ENCODE measurements at regions not wholly inside any gene's neighbourhood (a gene's known extent, or its start where the extent isn't known, plus 50 kb on each side); places are given as distances from the start of the nearest gene placed in this dataset.

GRCh38 chr18:33837191-33837590 is 259.2 kb downstream of the ASXL3 start:
- Histone ChIP-seq H3K9me3 (ENCODE audit: control extremely low read depth in 1 of 5, control insufficient read depth in 4 of 5, insufficient read depth in 2 of 5, low read depth in 1 of 5, low read length in 4 of 5) (no peaks in the 10 kb centered on the region), H3K4me1 (ENCODE audit: control extremely low read depth in 1 of 4, control insufficient read depth in 4 of 4, insufficient read depth in 4 of 4, low read length in 3 of 4) (no peaks in the 10 kb centered on the region), H3K27ac (ENCODE audit: insufficient read depth in 1 of 2, low read depth in 1 of 2, low read length in 2 of 2, poor library complexity in 1 of 2, severe bottlenecking in 2 of 2) (no peak overlapping the region), H3K4me3 (ENCODE audit: control insufficient read depth in 1 of 7, extremely low read depth in 1 of 7, insufficient read depth in 4 of 7, low read depth in 2 of 7, low read length in 6 of 7) (no peak overlapping the region), H3K36me3 (ENCODE audit: control insufficient read depth in 4 of 4, insufficient read depth in 4 of 4, low read length in 3 of 4) (no peaks in the 10 kb centered on the region), H3K27me3 (replicated peaks in 2 of 5; ENCODE audit: control insufficient read depth in 4 of 5, insufficient read depth in 5 of 5, low read length in 4 of 5) (peaks cover 0 to 2% (median 0%) of the 10 kb centered on the region in 5 experiments)
- POLR2A ChIA-PET = no interaction called here
- no peak for DNase-seq
- CTCF ChIA-PET = interaction anchor here (1.4 kb wide), 1 partner anchor 10 kb away, joined by 4 read pairs; no protein-coding TSS in a partner anchor

- Histone ChIP-seq H3K9me3 (ENCODE audit: control extremely low read depth in 1 of 5, control insufficient read depth in 4 of 5, insufficient read depth in 2 of 5, low read depth in 1 of 5, low read length in 4 of 5) (no peaks in the 10 kb centered on the region), H3K27me3 (replicated peaks in 2 of 5; ENCODE audit: control insufficient read depth in 4 of 5, insufficient read depth in 5 of 5, low read length in 4 of 5) (peaks cover 0 to under 1% (median 0%) of the 10 kb centered on the region in 5 experiments), H3K4me1 (ENCODE audit: control extremely low read depth in 1 of 4, control insufficient read depth in 4 of 4, insufficient read depth in 4 of 4, low read length in 3 of 4) (no peaks in the 10 kb centered on the region), H3K4me3 (ENCODE audit: control insufficient read depth in 1 of 7, extremely low read depth in 1 of 7, insufficient read depth in 4 of 7, low read depth in 2 of 7, low read length in 6 of 7) (no peak overlapping the region), H3K27ac (ENCODE audit: insufficient read depth in 1 of 2, low read depth in 1 of 2, low read length in 2 of 2, poor library complexity in 1 of 2, severe bottlenecking in 2 of 2) (no peak overlapping the region), H3K36me3 (ENCODE audit: control insufficient read depth in 4 of 4, insufficient read depth in 4 of 4, low read length in 3 of 4) (no peaks in the 10 kb centered on the region)
- ChIA-PET POLR2A (no interaction called here), CTCF (no interaction called here)
- DNase-seq = no peak
- WGBS (ENCODE audit: insufficient coverage) = 92% methylated on average over 4 of the region's 4 CpGs
These were observed 258.5 kb downstream of the ASXL3 start for GRCh38 chr18:33836564-33836963.

GRCh38 chr18:33835419-33835818 is 257.4 kb downstream of the ASXL3 start:
- WGBS (ENCODE audit: insufficient coverage) = 95% methylated on average over 4 of the region's 7 CpGs
- Histone ChIP-seq H3K36me3 (ENCODE audit: control insufficient read depth in 4 of 4, insufficient read depth in 4 of 4, low read length in 3 of 4) (no peaks in the 10 kb centered on the region), H3K4me1 (ENCODE audit: control extremely low read depth in 1 of 4, control insufficient read depth in 4 of 4, insufficient read depth in 4 of 4, low read length in 3 of 4) (no peaks in the 10 kb centered on the region), H3K4me3 (ENCODE audit: control insufficient read depth in 1 of 7, extremely low read depth in 1 of 7, insufficient read depth in 4 of 7, low read depth in 2 of 7, low read length in 6 of 7) (no peak overlapping the region), H3K9me3 (ENCODE audit: control extremely low read depth in 1 of 5, control insufficient read depth in 4 of 5, insufficient read depth in 2 of 5, low read depth in 1 of 5, low read length in 4 of 5) (no peaks in the 10 kb centered on the region), H3K27me3 (replicated peaks in 2 of 5; ENCODE audit: control insufficient read depth in 4 of 5, insufficient read depth in 5 of 5, low read length in 4 of 5) (no peaks in the 10 kb centered on the region), H3K27ac (ENCODE audit: insufficient read depth in 1 of 2, low read depth in 1 of 2, low read length in 2 of 2, poor library complexity in 1 of 2, severe bottlenecking in 2 of 2) (no peak overlapping the region)
- ChIA-PET CTCF (interaction anchor here (1.5 kb wide), 1 partner anchor 10 kb away, joined by 4 read pairs; no protein-coding TSS in a partner anchor), POLR2A (no interaction called here)
- no peak for DNase-seq

- DNase-seq = no peak
- ChIA-PET POLR2A (no interaction called here), CTCF (interaction anchor here (1.5 kb wide), 1 partner anchor 8 kb away, joined by 4 read pairs; no protein-coding TSS in a partner anchor)
- Histone ChIP-seq H3K4me3 (ENCODE audit: control insufficient read depth in 1 of 7, extremely low read depth in 1 of 7, insufficient read depth in 4 of 7, low read depth in 2 of 7, low read length in 6 of 7) (no peak overlapping the region), H3K4me1 (ENCODE audit: control extremely low read depth in 1 of 4, control insufficient read depth in 4 of 4, insufficient read depth in 4 of 4, low read length in 3 of 4) (no peaks in the 10 kb centered on the region), H3K36me3 (ENCODE audit: control insufficient read depth in 4 of 4, insufficient read depth in 4 of 4, low read length in 3 of 4) (no peaks in the 10 kb centered on the region), H3K27ac (ENCODE audit: insufficient read depth in 1 of 2, low read depth in 1 of 2, low read length in 2 of 2, poor library complexity in 1 of 2, severe bottlenecking in 2 of 2) (no peak overlapping the region), H3K9me3 (ENCODE audit: control extremely low read depth in 1 of 5, control insufficient read depth in 4 of 5, insufficient read depth in 2 of 5, low read depth in 1 of 5, low read length in 4 of 5) (no peaks in the 10 kb centered on the region), H3K27me3 (replicated peaks in 2 of 5; ENCODE audit: control insufficient read depth in 4 of 5, insufficient read depth in 5 of 5, low read length in 4 of 5) (no peaks in the 10 kb centered on the region)
- no CpG with 5 or more reads among the region's 1 CpG for WGBS (ENCODE audit: insufficient coverage)
These were observed 255.8 kb downstream of the ASXL3 start for GRCh38 chr18:33833842-33834241.

DNA sequence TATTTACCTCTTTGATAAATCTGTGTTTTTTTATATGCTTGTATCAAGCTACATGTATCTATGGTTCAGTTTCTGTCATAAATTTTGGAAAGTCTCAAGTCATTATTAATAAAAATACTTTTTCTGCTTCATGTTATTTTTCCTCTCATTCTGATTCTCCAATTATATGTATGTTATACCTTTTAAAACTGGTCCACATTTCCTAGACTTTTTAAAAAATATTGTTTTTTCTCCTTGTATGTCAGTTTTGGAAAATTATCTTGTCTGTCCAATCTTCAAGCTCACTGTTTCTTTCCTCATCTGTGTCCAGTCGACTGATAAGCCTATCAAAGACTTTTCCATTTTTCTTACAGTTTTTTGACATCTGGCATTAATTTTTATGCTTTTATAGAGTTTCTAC is 253.4 kb downstream of the ASXL3 start:
- ChIA-PET CTCF (no interaction called here), POLR2A (no interaction called here)
- Histone ChIP-seq H3K4me1 (ENCODE audit: control extremely low read depth in 1 of 4, control insufficient read depth in 4 of 4, insufficient read depth in 4 of 4, low read length in 3 of 4) (no peaks in the 10 kb centered on the region), H3K36me3 (ENCODE audit: control insufficient read depth in 4 of 4, insufficient read depth in 4 of 4, low read length in 3 of 4) (no peaks in the 10 kb centered on the region), H3K4me3 (ENCODE audit: control insufficient read depth in 1 of 7, extremely low read depth in 1 of 7, insufficient read depth in 4 of 7, low read depth in 2 of 7, low read length in 6 of 7) (no peak overlapping the region), H3K27ac (ENCODE audit: insufficient read depth in 1 of 2, low read depth in 1 of 2, low read length in 2 of 2, poor library complexity in 1 of 2, severe bottlenecking in 2 of 2) (no peak overlapping the region), H3K9me3 (ENCODE audit: control extremely low read depth in 1 of 5, control insufficient read depth in 4 of 5, insufficient read depth in 2 of 5, low read depth in 1 of 5, low read length in 4 of 5) (no peaks in the 10 kb centered on the region), H3K27me3 (replicated peaks in 2 of 5; ENCODE audit: control insufficient read depth in 4 of 5, insufficient read depth in 5 of 5, low read length in 4 of 5) (no peaks in the 10 kb centered on the region)
- no CpG with 5 or more reads among the region's 1 CpG for WGBS (ENCODE audit: insufficient coverage)
- DNase-seq = no peak

DNA sequence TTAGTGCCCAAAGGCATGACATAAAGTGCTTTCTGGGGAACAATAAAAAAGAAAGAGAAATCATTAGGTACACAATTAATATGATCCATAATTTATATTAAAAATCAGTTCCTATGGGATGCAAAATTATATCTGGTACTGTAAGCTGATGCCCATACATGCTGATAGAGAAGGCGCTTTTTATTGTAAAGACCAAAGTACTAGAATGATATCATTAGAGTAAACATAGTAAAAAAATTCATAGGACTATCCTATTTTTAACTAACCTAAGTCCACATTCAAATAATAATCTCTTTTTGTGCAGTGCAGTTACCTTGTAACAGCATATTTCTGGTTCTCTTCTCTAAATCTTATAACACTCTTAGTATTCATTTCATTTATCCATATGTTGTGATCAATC is 252.2 kb downstream of the ASXL3 start:
- CTCF ChIA-PET = no interaction called here
- no peak overlapping the region for H3K27ac ChIP-seq (ENCODE audit: insufficient read depth in 1 of 2, low read depth in 1 of 2, low read length in 2 of 2, poor library complexity in 1 of 2, severe bottlenecking in 2 of 2)
- no CpG with 5 or more reads among the region's 1 CpG for WGBS (ENCODE audit: insufficient coverage)
- DNase-seq = no peak
- H3K4me3 ChIP-seq (ENCODE audit: control insufficient read depth in 1 of 7, extremely low read depth in 1 of 7, insufficient read depth in 4 of 7, low read depth in 2 of 7, low read length in 6 of 7) = no peak overlapping the region
- H3K4me1 ChIP-seq (ENCODE audit: control extremely low read depth in 1 of 4, control insufficient read depth in 4 of 4, insufficient read depth in 4 of 4, low read length in 3 of 4) = no peaks in the 10 kb centered on the region
- no peaks in the 10 kb centered on the region for H3K27me3 ChIP-seq (replicated peaks in 2 of 5; ENCODE audit: control insufficient read depth in 4 of 5, insufficient read depth in 5 of 5, low read length in 4 of 5)
- POLR2A ChIA-PET = no interaction called here
- no peaks in the 10 kb centered on the region for H3K36me3 ChIP-seq (ENCODE audit: control insufficient read depth in 4 of 4, insufficient read depth in 4 of 4, low read length in 3 of 4)
- no peaks in the 10 kb centered on the region for H3K9me3 ChIP-seq (ENCODE audit: control extremely low read depth in 1 of 5, control insufficient read depth in 4 of 5, insufficient read depth in 2 of 5, low read depth in 1 of 5, low read length in 4 of 5)

GRCh38 chr18:33828949-33829348 is 250.9 kb downstream of the ASXL3 start:
- DNase-seq = no peak
- no peak overlapping the region for H3K27ac ChIP-seq (ENCODE audit: insufficient read depth in 1 of 2, low read depth in 1 of 2, low read length in 2 of 2, poor library complexity in 1 of 2, severe bottlenecking in 2 of 2)
- H3K4me3 ChIP-seq (ENCODE audit: control insufficient read depth in 1 of 7, extremely low read depth in 1 of 7, insufficient read depth in 4 of 7, low read depth in 2 of 7, low read length in 6 of 7) = no peak overlapping the region
- ChIA-PET POLR2A (no interaction called here), CTCF (no interaction called here)
- no peaks in the 10 kb centered on the region for H3K4me1 ChIP-seq (ENCODE audit: control extremely low read depth in 1 of 4, control insufficient read depth in 4 of 4, insufficient read depth in 4 of 4, low read length in 3 of 4)
- 100% methylated on average over 2 of the region's 2 CpGs for WGBS (ENCODE audit: insufficient coverage)
- H3K27me3 ChIP-seq (replicated peaks in 2 of 5; ENCODE audit: control insufficient read depth in 4 of 5, insufficient read depth in 5 of 5, low read length in 4 of 5) = no peaks in the 10 kb centered on the region
- H3K9me3 ChIP-seq (ENCODE audit: control extremely low read depth in 1 of 5, control insufficient read depth in 4 of 5, insufficient read depth in 2 of 5, low read depth in 1 of 5, low read length in 4 of 5) = no peaks in the 10 kb centered on the region
- no peaks in the 10 kb centered on the region for H3K36me3 ChIP-seq (ENCODE audit: control insufficient read depth in 4 of 4, insufficient read depth in 4 of 4, low read length in 3 of 4)
